Fibroblast of upper back skin (primary cell): ENCODE measurements at regions not wholly inside any gene's neighbourhood (a gene's known extent, or its start where the extent isn't known, plus 50 kb on each side); places are given as distances from the start of the nearest gene placed in this dataset.

Experiments
- DNase-seq: peaks from one replicate; pipeline ENCODE4 v3.0.0-alpha.2; 2013

- DNase-seq, result no peak
These were observed 120.7 kb upstream of the ADGRL3 start for GRCh38 chr4:61079427-61079826.

GRCh38 chr4:61079976-61080375 is 120.2 kb upstream of the ADGRL3 start:
- DNase-seq, result no peak

- DNase-seq, result no peak
These were observed 114.6 kb upstream of the ADGRL3 start for GRCh38 chr4:61085534-61085933.

GRCh38 chr4:61086357-61086756 is 113.8 kb upstream of the ADGRL3 start:
- DNase-seq, result no peak

GRCh38 chr4:61086979-61087378 is 113.1 kb upstream of the ADGRL3 start:
- no peak for DNase-seq

GRCh38 chr4:61094854-61095598 is 105.1 kb upstream of the ADGRL3 start:
- no peak for DNase-seq

- no peak for DNase-seq
These were observed 71.4 kb upstream of the ADGRL3 start for GRCh38 chr4:61128682-61129081.

- no peak for DNase-seq
These were observed 70.2 kb upstream of the ADGRL3 start for GRCh38 chr4:61129971-61130370.

- no peak for DNase-seq
These were observed 56.7 kb upstream of the ADGRL3 start for GRCh38 chr4:61143461-61143860.

GRCh38 chr4:61149278-61149677 is 50.8 kb upstream of the ADGRL3 start:
- peak; percentile 24 for DNase-seq
